ENCODE measurements at regions not wholly inside any gene's neighbourhood (a gene's known extent, or its start where the extent isn't known, plus 50 kb on each side); places are given as distances from the start of the nearest gene placed in this dataset.

GRCh38 chrX:4935846-4936245, 1222.4 kb upstream of the PRKX start:
- Histone ChIP-seq H3K4me3 (ENCODE audit: low read length) (no peak overlapping the region), H3K9me3 (ENCODE audit: low read depth, low read length) (no peaks in the 10 kb centered on the region), H3K4me1 (ENCODE audit: insufficient read depth, low read length) (peaks cover 11% of the 10 kb centered on the region), H3K27me3 (ENCODE audit: insufficient read depth, low read length) (no peaks in the 10 kb centered on the region)

- Histone ChIP-seq H3K4me3 (ENCODE audit: low read length) (no peak overlapping the region), H3K27me3 (ENCODE audit: insufficient read depth, low read length) (no peaks in the 10 kb centered on the region), H3K9me3 (ENCODE audit: low read depth, low read length) (no peaks in the 10 kb centered on the region), H3K4me1 (ENCODE audit: insufficient read depth, low read length) (peaks cover 11% of the 10 kb centered on the region)
Measured at GRCh38 chrX:4935401-4935800, 1222.0 kb upstream of the PRKX start.

- no peak overlapping the region for H3K4me3 ChIP-seq (ENCODE audit: low read length)
- no peaks in the 10 kb centered on the region for H3K9me3 ChIP-seq (ENCODE audit: low read depth, low read length)
- no peaks in the 10 kb centered on the region for H3K27me3 ChIP-seq (ENCODE audit: insufficient read depth, low read length)
- H3K4me1 ChIP-seq (ENCODE audit: insufficient read depth, low read length) = peaks cover 11% of the 10 kb centered on the region
Measured at GRCh38 chrX:4932790-4933189, 1219.3 kb upstream of the PRKX start.

GRCh38 chrX:4930426-4930825, 1217.0 kb upstream of the PRKX start:
- H3K4me3 ChIP-seq (ENCODE audit: low read length) = no peak overlapping the region
- no peaks in the 10 kb centered on the region for H3K27me3 ChIP-seq (ENCODE audit: insufficient read depth, low read length)
- no peaks in the 10 kb centered on the region for H3K4me1 ChIP-seq (ENCODE audit: insufficient read depth, low read length)
- no peaks in the 10 kb centered on the region for H3K9me3 ChIP-seq (ENCODE audit: low read depth, low read length)

- H3K27me3 ChIP-seq (ENCODE audit: insufficient read depth, low read length) = no peaks in the 10 kb centered on the region
- H3K9me3 ChIP-seq (ENCODE audit: low read depth, low read length) = no peaks in the 10 kb centered on the region
- no peaks in the 10 kb centered on the region for H3K4me1 ChIP-seq (ENCODE audit: insufficient read depth, low read length)
- no peak overlapping the region for H3K4me3 ChIP-seq (ENCODE audit: low read length)
Measured at GRCh38 chrX:4925911-4926310, 1212.5 kb upstream of the PRKX start.

- H3K4me3 ChIP-seq (ENCODE audit: low read length) = no peak overlapping the region
- no peaks in the 10 kb centered on the region for H3K9me3 ChIP-seq (ENCODE audit: low read depth, low read length)
- no peaks in the 10 kb centered on the region for H3K4me1 ChIP-seq (ENCODE audit: insufficient read depth, low read length)
- H3K27me3 ChIP-seq (ENCODE audit: insufficient read depth, low read length) = no peaks in the 10 kb centered on the region
Measured at GRCh38 chrX:4909348-4909747, 1195.9 kb upstream of the PRKX start.

- no peak overlapping the region for H3K4me3 ChIP-seq (ENCODE audit: low read length)
- no peaks in the 10 kb centered on the region for H3K27me3 ChIP-seq (ENCODE audit: insufficient read depth, low read length)
- no peaks in the 10 kb centered on the region for H3K4me1 ChIP-seq (ENCODE audit: insufficient read depth, low read length)
- no peaks in the 10 kb centered on the region for H3K9me3 ChIP-seq (ENCODE audit: low read depth, low read length)
Measured at GRCh38 chrX:4905576-4905975, 1192.1 kb upstream of the PRKX start.

- H3K9me3 ChIP-seq (ENCODE audit: low read depth, low read length) = no peaks in the 10 kb centered on the region
- H3K4me3 ChIP-seq (ENCODE audit: low read length) = no peak overlapping the region
- H3K4me1 ChIP-seq (ENCODE audit: insufficient read depth, low read length) = no peaks in the 10 kb centered on the region
- H3K27me3 ChIP-seq (ENCODE audit: insufficient read depth, low read length) = no peaks in the 10 kb centered on the region
Measured at GRCh38 chrX:4881277-4881676, 1167.8 kb upstream of the PRKX start.

- H3K4me1 ChIP-seq (ENCODE audit: insufficient read depth, low read length) = no peaks in the 10 kb centered on the region
- H3K4me3 ChIP-seq (ENCODE audit: low read length) = no peak overlapping the region
- H3K27me3 ChIP-seq (ENCODE audit: insufficient read depth, low read length) = no peaks in the 10 kb centered on the region
- H3K9me3 ChIP-seq (ENCODE audit: low read depth, low read length) = no peaks in the 10 kb centered on the region
Measured at GRCh38 chrX:4878640-4879039, 1165.2 kb upstream of the PRKX start.

- no peak overlapping the region for H3K4me3 ChIP-seq (ENCODE audit: low read length)
- H3K9me3 ChIP-seq (ENCODE audit: low read depth, low read length) = no peaks in the 10 kb centered on the region
- no peaks in the 10 kb centered on the region for H3K4me1 ChIP-seq (ENCODE audit: insufficient read depth, low read length)
Measured at GRCh38 chrX:4876268-4876667, 1162.8 kb upstream of the PRKX start.

GRCh38 chrX:4851534-4851933, 1138.1 kb upstream of the PRKX start:
- no peaks in the 10 kb centered on the region for H3K4me1 ChIP-seq (ENCODE audit: insufficient read depth, low read length)

More at GRCh38 chrX:4876268-4876667, 1162.8 kb upstream of the PRKX start:
- H3K27me3 ChIP-seq (ENCODE audit: insufficient read depth, low read length) = no peaks in the 10 kb centered on the region

GRCh38 chrX:4850312-4850711, 1136.9 kb upstream of the PRKX start:
- Histone ChIP-seq H3K4me3 (ENCODE audit: low read length) (no peak overlapping the region), H3K4me1 (ENCODE audit: insufficient read depth, low read length) (no peaks in the 10 kb centered on the region), H3K27me3 (ENCODE audit: insufficient read depth, low read length) (no peaks in the 10 kb centered on the region), H3K9me3 (ENCODE audit: low read depth, low read length) (no peaks in the 10 kb centered on the region)

More at GRCh38 chrX:4851534-4851933, 1138.1 kb upstream of the PRKX start:
- Histone ChIP-seq H3K27me3 (ENCODE audit: insufficient read depth, low read length) (no peaks in the 10 kb centered on the region), H3K9me3 (ENCODE audit: low read depth, low read length) (no peaks in the 10 kb centered on the region), H3K4me3 (ENCODE audit: low read length) (no peak overlapping the region)

GRCh38 chrX:4844376-4844775, 1130.9 kb upstream of the PRKX start:
- H3K4me3 ChIP-seq (ENCODE audit: low read length) = no peak overlapping the region
- no peaks in the 10 kb centered on the region for H3K4me1 ChIP-seq (ENCODE audit: insufficient read depth, low read length)
- H3K27me3 ChIP-seq (ENCODE audit: insufficient read depth, low read length) = no peaks in the 10 kb centered on the region

GRCh38 chrX:4841216-4841745, 1127.8 kb upstream of the PRKX start:
- Histone ChIP-seq H3K4me1 (ENCODE audit: insufficient read depth, low read length) (no peaks in the 10 kb centered on the region), H3K4me3 (ENCODE audit: low read length) (no peak overlapping the region), H3K9me3 (ENCODE audit: low read depth, low read length) (no peaks in the 10 kb centered on the region), H3K27me3 (ENCODE audit: insufficient read depth, low read length) (no peaks in the 10 kb centered on the region)

More at GRCh38 chrX:4844376-4844775, 1130.9 kb upstream of the PRKX start:
- no peaks in the 10 kb centered on the region for H3K9me3 ChIP-seq (ENCODE audit: low read depth, low read length)

- Histone ChIP-seq H3K9me3 (ENCODE audit: low read depth, low read length) (no peaks in the 10 kb centered on the region), H3K4me1 (ENCODE audit: insufficient read depth, low read length) (no peaks in the 10 kb centered on the region), H3K4me3 (ENCODE audit: low read length) (no peak overlapping the region), H3K27me3 (ENCODE audit: insufficient read depth, low read length) (no peaks in the 10 kb centered on the region)
Measured at GRCh38 chrX:4831574-4831973, 1118.1 kb upstream of the PRKX start.

- H3K4me3 ChIP-seq (ENCODE audit: low read length) = no peak overlapping the region
- no peaks in the 10 kb centered on the region for H3K4me1 ChIP-seq (ENCODE audit: insufficient read depth, low read length)
- no peaks in the 10 kb centered on the region for H3K27me3 ChIP-seq (ENCODE audit: insufficient read depth, low read length)
- no peaks in the 10 kb centered on the region for H3K9me3 ChIP-seq (ENCODE audit: low read depth, low read length)
Measured at GRCh38 chrX:4830880-4831557, 1117.6 kb upstream of the PRKX start.

Measured in mononuclear cell (primary cell).